ENCODE measurements at regions not wholly inside any gene's neighbourhood (a gene's known extent, or its start where the extent isn't known, plus 50 kb on each side); places are given as distances from the start of the nearest gene placed in this dataset.

DNA sequence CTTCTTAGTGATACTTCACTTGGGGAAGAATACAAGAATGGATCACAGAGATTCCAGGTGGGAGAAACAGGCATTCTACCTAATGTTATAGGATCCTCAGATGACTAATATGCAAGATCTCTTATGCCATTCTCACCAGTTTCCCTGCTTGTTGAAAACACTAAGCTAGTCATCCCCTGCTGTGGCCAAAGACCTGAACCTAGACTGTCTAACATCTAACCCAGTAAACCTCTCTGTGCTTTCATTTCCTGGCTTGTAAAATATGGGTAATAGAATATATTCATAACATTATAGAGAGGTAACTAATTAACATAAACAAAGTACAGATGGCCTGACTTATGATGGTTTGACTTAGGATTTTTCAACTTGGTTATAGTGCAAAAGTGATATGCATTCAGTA, 776.3 kb downstream of the TUSC7 start:
- no peak for DNase-seq

GRCh38 chr3:117486719-117487716, 777.4 kb downstream of the TUSC7 start:
- DNase-seq, result no peak

DNA sequence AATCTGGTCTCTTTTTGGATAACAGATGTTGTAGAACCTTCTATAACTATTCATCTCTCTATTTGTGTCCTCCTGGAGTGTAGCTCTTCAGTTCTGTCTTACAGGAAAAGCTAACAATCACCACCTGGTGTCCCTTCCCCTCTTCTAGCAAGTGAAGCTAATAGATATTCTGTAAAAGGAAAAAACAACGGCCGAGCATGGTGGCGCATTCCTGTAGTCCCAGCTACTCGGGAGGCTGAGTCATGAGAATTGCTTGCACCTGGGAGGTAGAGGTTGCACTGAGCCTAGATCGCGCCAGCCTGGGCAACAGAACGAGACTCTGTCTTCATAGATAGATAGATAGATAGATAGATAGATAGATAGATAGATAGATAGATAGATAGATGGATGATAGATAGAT, 779.4 kb downstream of the TUSC7 start:
- DNase-seq, result no peak

DNA sequence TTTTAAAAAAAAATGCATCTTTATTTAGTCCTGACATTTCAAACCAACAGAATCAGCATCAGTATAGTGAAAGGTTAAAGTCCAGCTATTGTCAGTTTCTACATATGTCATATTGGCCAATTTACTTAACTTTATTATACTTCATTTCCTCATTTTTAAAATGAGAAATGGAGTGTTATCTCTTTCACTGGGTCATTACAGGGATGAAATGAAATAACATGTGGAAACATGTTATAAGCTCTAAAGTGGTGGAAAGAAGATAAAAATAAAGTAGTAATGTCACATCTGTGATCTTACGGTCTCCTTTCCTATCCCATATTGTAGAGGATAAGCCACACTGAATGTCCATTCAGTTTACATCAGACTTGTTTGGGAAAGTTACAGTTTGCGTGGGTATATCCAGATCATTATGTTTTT, 780.1 kb downstream of the TUSC7 start:
- DNase-seq, result no peak

- no peak for DNase-seq
Measured at GRCh38 chr3:117490716-117491115, 781.1 kb downstream of the TUSC7 start.

DNA sequence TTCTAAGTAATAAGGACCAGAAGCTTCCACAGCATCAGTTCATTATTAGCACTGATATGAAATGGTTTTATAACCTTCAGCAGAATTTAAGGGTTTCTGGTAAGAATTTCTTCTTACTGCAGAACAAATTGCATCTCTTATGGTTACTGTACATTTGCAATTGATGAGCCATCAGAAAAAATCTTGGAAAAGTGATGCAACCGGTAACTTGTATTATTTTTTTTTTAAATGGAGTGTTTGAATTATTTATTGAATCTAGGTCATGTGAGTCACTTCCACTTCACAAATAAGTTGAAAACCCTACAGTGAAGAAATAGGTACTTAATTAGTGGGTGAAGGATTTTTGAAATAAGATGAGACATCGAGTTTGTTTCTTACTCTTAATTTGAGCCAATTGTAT, 786.0 kb downstream of the TUSC7 start:
- no peak for DNase-seq

DNA sequence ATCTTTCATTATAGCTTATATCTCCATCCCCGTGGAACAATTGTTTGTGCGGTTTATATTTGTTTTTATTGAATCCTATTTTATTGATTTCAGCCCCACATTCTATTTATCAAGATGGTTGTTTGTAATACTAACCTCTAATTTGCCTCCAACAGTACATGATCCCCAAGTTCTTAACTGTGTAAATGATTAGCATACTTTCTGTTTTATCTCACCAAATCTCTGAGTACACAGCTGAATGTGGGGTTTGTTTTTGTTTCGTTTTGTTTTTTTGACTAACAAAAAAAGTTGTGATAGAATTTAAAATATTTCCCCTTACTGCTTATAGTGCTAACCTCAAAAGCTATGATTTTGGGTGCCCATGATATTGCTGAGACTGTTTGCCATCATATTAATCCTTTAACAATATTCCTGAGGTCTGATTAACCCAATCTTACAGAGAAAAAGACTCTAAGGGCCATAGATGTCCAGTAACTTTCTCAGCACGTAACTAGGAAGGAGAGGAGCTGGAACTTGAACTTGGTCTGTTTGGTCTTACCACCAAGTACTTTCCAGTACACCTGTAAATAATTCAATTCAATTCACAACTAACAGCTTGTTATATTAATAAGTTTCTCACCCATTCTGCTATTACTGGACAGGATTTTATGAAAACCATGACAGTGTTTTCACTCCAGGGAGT, 789.8 kb downstream of the TUSC7 start:
- no peak for DNase-seq

GRCh38 chr3:117507958-117508357, 798.4 kb downstream of the TUSC7 start:
- no peak for DNase-seq

GRCh38 chr3:117509858-117510257, 800.3 kb downstream of the TUSC7 start:
- DNase-seq, result no peak

DNA sequence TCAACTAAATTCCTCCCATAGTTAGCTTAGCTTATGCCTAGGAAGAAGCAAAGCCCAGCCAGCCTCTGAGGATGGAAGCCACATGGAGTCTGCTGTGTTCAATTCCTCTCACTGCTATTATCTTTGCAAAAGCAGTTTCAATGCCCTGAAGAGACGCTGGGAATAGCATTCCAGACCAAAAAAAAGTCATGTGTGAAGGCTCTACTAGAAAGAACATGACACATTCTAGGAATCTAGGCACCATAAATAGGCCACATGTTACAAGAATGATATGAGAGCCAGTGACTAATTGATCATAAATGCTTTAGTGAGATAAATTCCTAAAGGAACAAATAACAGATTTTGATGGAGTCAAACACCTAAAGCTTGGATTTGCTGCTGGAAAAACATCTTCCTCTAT, 800.8 kb downstream of the TUSC7 start:
- DNase-seq, result no peak

DNA sequence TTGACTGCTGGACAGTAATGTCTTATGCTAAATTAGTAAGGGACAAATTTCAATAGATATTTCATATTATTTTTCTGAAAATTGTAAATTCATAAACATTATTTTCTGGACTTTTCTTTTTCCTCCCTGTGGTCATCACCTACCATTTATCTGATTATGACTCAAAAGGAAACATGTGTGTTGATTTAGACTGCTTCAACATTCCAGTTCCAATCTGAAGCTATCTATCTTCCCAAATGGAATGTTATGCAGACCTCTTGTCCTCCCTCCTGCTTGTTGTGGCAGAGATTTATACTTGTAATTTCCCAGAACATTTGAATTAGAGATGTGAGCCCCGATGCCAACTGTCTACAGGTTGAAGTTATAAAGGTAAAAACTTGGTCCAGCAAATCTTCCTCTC, 803.4 kb downstream of the TUSC7 start:
- no peak for DNase-seq

- DNase-seq, result no peak
Measured at GRCh38 chr3:117515309-117515708, 805.7 kb downstream of the TUSC7 start.

DNA sequence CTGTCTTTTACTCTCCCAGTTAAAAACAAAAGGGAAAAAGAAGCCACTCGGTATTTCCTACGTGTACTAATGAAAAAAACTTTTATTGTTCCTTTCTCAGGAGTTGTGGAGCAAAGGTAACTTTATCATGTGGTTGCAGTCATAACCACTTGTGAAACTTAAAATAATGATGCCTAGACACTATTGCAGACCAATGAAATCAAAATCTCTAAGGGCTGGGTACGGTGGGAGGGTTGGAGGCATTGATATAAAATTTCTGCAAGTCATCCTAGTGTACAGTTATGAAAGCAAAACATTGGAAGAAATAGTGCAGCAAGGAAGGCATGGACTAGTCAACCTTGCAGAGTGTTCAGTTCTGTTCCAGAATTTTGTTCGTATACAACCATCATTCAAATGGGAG, 808.8 kb downstream of the TUSC7 start:
- DNase-seq, result no peak

DNA sequence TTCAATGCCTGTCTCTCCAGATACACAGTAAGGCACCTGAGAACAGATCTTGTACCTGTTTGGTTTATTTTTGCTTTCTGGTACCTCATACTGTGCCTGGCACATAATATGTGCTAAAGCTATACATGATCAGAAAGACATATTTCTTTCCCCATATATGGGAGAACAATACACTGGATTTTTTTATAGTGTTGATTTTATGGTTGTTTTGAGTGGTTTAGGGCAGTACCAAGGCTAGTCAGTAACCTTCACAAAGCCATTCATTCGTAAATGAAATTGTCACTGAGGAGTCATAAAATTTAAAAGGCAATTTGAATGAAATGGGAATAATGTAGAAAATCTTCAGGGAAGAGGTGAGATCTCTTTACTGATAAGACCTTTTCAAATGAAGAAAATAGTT, 810.2 kb downstream of the TUSC7 start:
- DNase-seq, result no peak

GRCh38 chr3:117520582-117520981, 811.0 kb downstream of the TUSC7 start:
- DNase-seq, result no peak

DNA sequence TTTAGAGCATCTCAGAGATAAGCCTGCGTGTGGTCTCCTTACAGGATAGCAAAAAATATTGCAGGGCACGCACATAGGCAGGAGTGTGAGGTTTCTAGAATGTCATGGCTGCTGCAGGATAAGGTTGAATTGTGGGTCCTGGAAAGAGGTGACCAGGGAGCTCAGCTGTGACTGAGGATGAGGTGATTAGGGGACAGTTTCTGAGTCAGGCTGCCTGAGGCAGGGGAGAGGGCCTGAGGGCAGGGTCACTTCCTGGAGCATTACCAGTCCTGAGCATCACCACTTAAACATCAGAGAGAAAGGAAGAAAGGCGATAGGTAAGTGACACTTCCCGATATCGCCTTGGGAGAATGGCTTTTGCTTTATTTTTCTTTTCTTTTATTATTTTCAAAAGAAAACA, 813.8 kb downstream of the TUSC7 start:
- no peak for DNase-seq

DNA sequence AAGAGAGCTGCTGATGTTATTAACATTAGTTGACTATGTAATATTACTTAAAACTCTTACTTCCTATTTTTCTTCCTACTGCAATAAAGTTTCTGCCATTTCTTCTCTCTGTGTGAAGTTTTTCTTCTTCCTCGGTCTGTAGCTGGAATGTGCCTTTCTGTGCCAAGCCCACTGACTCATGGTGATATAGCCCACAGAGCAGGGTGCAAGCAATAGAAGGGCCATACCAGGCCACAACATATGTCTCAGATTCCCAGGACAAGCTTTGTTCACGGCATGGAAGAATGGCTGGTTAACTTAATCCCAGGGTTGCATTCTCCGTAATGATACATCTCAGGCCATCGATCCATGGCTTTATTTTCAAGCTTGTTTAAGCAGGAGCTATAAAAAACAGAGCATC, 815.3 kb downstream of the TUSC7 start:
- no peak for DNase-seq

DNA sequence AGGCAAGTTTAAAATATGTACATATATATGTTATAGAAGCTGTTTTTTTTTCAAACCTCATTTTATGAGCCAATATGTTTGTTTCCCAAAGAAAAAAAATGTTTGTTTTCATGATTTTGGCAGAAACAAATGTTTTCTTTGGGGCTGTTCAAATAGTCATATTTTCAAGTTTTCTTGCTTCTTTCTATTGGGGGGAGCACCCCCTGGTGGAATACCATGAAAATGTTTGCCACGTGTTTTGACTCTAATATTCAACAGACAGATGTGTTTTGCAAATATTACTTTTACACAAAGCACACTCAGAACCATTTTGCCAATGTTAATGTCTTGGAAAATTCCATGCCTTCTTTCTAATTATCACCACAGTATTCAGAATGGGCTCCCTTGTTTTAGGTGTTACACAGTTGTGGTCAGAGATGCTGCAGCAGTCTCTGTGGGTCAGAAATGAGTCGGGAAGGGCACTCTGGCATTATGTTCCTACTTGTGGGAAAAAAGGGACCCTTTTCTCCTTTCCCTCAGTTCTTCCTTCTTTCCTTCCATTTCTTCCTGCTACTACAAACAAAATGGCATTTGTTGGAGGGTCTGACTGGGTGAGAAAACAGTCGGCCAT, 817.0 kb downstream of the TUSC7 start:
- no peak for DNase-seq

- no peak for DNase-seq
Measured at GRCh38 chr3:117527346-117527745, 817.8 kb downstream of the TUSC7 start.

DNA sequence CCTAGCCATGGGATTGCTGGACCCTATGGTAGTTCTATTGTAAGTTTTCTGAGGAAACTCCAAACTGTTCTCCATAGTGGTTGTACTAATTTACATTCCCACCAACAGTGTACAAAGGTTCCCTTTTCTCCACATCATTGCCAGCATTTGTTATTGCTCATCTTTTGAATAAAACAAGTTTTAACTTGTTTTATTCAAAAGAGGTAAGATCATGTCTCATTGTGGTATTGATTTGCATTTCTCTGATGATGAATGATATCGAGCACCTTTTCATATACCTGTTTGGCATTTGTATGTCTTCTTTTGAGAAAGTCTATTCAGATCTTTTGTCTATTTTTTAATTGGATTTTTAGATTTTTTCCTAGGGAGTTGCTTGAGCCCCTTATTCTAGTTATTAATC, 819.1 kb downstream of the TUSC7 start:
- DNase-seq, result no peak

- no peak for DNase-seq
Measured at GRCh38 chr3:117531078-117531767, 821.6 kb downstream of the TUSC7 start.

DNA sequence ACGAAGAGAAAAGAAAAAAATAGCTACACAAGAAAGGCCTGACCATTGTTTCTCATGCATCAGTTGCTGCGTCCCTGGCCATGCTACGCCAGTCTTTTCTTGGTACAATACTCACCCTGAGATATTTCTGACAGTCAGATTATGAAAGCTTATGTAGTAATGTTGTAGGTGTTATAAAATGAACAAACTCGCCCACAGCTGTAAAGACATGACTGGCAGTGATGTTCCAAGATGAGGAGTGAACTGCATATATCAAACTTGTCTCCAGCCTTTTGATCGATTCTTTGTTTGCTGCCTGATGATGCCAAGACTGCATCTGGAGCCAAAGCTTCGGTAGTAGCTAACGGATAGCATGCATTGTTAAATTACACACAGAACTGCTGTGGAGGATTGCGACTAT, 822.7 kb downstream of the TUSC7 start:
- DNase-seq, result no peak

- no peak for DNase-seq
Measured at GRCh38 chr3:117534138-117534537, 824.6 kb downstream of the TUSC7 start.

Measured in effector CD4-positive, alpha-beta T cell (primary cell).